ENCODE measurements at regions not wholly inside any gene's neighbourhood (a gene's known extent, or its start where the extent isn't known, plus 50 kb on each side); places are given as distances from the start of the nearest gene placed in this dataset.

DNA sequence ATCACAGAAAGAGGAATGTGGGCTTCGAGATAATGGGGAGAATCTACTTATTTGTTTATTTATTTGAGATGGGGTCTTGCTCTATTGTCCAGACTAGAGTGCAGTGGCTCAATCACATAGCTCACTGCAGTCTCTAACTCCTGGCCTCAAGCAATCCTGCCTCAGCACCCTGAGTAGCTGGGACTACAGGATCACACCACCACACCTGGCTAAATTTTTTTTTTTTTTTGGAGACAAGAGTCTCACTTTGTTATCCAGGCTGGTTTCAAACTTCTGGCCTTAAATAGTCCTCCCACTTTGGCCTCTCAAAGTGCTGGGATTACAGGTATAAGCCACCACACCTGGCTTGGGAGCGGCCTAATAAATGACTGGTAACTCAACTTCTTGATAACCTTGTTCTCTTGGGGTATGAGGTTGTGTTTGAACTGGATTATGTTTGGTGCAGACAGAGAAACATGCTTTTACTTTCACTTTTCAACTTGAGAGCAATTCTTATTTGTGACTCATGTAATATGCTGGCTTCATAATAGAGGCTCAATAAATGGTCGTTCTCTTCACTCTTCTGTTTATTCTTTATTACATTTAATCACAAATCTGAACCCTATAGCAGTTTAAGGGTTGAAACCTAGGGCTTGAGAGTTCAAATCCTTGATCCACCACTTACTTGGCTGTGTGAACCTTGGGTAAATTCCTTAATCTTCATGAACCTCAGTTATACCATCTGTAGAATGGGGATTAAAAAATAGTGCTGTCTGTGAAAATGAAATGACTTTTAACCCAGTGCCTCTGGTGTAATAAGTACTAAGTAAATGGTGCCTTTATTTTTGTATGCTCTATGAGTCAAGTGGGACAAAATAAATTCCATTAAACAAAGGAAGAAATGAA, 129.1 kb upstream of the HS3ST2 start:
- TF ChIP-seq, protein P1, sequence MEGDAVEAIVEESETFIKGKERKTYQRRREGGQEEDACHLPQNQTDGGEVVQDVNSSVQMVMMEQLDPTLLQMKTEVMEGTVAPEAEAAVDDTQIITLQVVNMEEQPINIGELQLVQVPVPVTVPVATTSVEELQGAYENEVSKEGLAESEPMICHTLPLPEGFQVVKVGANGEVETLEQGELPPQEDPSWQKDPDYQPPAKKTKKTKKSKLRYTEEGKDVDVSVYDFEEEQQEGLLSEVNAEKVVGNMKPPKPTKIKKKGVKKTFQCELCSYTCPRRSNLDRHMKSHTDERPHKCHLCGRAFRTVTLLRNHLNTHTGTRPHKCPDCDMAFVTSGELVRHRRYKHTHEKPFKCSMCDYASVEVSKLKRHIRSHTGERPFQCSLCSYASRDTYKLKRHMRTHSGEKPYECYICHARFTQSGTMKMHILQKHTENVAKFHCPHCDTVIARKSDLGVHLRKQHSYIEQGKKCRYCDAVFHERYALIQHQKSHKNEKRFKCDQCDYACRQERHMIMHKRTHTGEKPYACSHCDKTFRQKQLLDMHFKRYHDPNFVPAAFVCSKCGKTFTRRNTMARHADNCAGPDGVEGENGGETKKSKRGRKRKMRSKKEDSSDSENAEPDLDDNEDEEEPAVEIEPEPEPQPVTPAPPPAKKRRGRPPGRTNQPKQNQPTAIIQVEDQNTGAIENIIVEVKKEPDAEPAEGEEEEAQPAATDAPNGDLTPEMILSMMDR (IDR thresholded peaks at IDR 0.05): no peak
- no peak for TF ChIP-seq EZH2 (IDR thresholded peaks at IDR 0.05; ENCODE audit: borderline replicate concordance, insufficient read depth, low read depth, low read length, poor library complexity, severe bottlenecking)

Measured in B cell (primary cell).